Endothelial cell (in vitro differentiated cells): ENCODE measurements at regions not wholly inside any gene's neighbourhood (a gene's known extent, or its start where the extent isn't known, plus 50 kb on each side); places are given as distances from the start of the nearest gene placed in this dataset.

Source experiments
- DNase-seq: peaks from one replicate; pipeline ENCODE4 v3.0.0; 2021; ENCODE audit warnings: low spot score
- H3K27ac Mint-ChIP-seq: one replicate; pipeline ENCODE4 v1.8.0; 2021; ENCODE audit warnings: mixed read lengths, inconsistent platforms; ENCODE audit not compliant: unreplicated experiment
- H3K27me3 Mint-ChIP-seq: one replicate; pipeline ENCODE4 v1.8.0; 2021; ENCODE audit warnings: mild to moderate bottlenecking, moderate library complexity, mixed read lengths, inconsistent platforms; ENCODE audit not compliant: unreplicated experiment
- H3K36me3 Mint-ChIP-seq: one replicate; pipeline ENCODE4 v1.8.0; 2021; ENCODE audit warnings: mild to moderate bottlenecking, low read depth, mixed read lengths, inconsistent platforms; ENCODE audit not compliant: unreplicated experiment
- H3K4me1 Mint-ChIP-seq: one replicate; pipeline ENCODE4 v1.8.0; 2021; ENCODE audit warnings: mild to moderate bottlenecking, mixed read lengths, inconsistent platforms; ENCODE audit not compliant: unreplicated experiment
- H3K4me3 Mint-ChIP-seq: one replicate; pipeline ENCODE4 v1.8.0; 2021; ENCODE audit warnings: mild to moderate bottlenecking, mixed read lengths, inconsistent platforms; ENCODE audit not compliant: unreplicated experiment
- H3K9me3 Mint-ChIP-seq: one replicate; pipeline ENCODE4 v1.8.0; 2021; ENCODE audit warnings: mixed read lengths, inconsistent platforms; ENCODE audit not compliant: unreplicated experiment
- CTCF ChIP-seq: fragments of 200-600 bp; sonication (generic); IDR thresholded peaks from one replicate; pipeline ENCODE4 v1.5.0; 2021; ENCODE audit warnings: antibody characterized with exemption; ENCODE audit not compliant: unreplicated experiment

- Mint-ChIP-seq H3K27ac (no peak overlapping the region), H3K4me1 (no peaks in the 10 kb centered on the region), H3K4me3 (no peak overlapping the region), H3K36me3 (no peaks in the 10 kb centered on the region), H3K9me3 (no peaks in the 10 kb centered on the region), H3K27me3 (peaks cover 1% of the 10 kb centered on the region)
- TF ChIP-seq CTCF = no peak
- DNase-seq = no peak
These were observed 602.6 kb downstream of the SNAPC1 start for GRCh38 chr14:62364800-62365280.

GRCh38 chr14:62369919-62370560 lies 607.8 kb downstream of the SNAPC1 start:
- no peaks in the 10 kb centered on the region for H3K36me3 Mint-ChIP-seq
- H3K9me3 Mint-ChIP-seq = no peaks in the 10 kb centered on the region
- H3K27me3 Mint-ChIP-seq = no peaks in the 10 kb centered on the region
- no peak overlapping the region for H3K27ac Mint-ChIP-seq
- no peak for TF ChIP-seq CTCF
- no peak overlapping the region for H3K4me3 Mint-ChIP-seq
- no peaks in the 10 kb centered on the region for H3K4me1 Mint-ChIP-seq
- no peak for DNase-seq

- no peak for TF ChIP-seq CTCF
- H3K9me3 Mint-ChIP-seq = no peaks in the 10 kb centered on the region
- H3K4me1 Mint-ChIP-seq = no peaks in the 10 kb centered on the region
- no peak for DNase-seq
- H3K36me3 Mint-ChIP-seq = no peaks in the 10 kb centered on the region
- H3K27me3 Mint-ChIP-seq = no peaks in the 10 kb centered on the region
- H3K4me3 Mint-ChIP-seq = no peak overlapping the region
- no peak overlapping the region for H3K27ac Mint-ChIP-seq
These were observed 611.7 kb downstream of the SNAPC1 start for GRCh38 chr14:62373944-62374343.

GRCh38 chr14:62378057-62378456 lies 615.8 kb downstream of the SNAPC1 start:
- Mint-ChIP-seq H3K9me3 (no peaks in the 10 kb centered on the region), H3K4me1 (no peaks in the 10 kb centered on the region), H3K27me3 (no peaks in the 10 kb centered on the region), H3K27ac (no peak overlapping the region), H3K4me3 (no peak overlapping the region), H3K36me3 (no peaks in the 10 kb centered on the region)
- no peak for TF ChIP-seq CTCF
- no peak for DNase-seq

GRCh38 chr14:62381311-62382070 lies 619.3 kb downstream of the SNAPC1 start:
- no peaks in the 10 kb centered on the region for H3K4me1 Mint-ChIP-seq
- H3K27me3 Mint-ChIP-seq = no peaks in the 10 kb centered on the region
- H3K9me3 Mint-ChIP-seq = peaks cover 2% of the 10 kb centered on the region
- no peak overlapping the region for H3K27ac Mint-ChIP-seq
- DNase-seq = no peak
- TF ChIP-seq CTCF = no peak
- no peaks in the 10 kb centered on the region for H3K36me3 Mint-ChIP-seq
- no peak overlapping the region for H3K4me3 Mint-ChIP-seq
